ENCODE measurements at regions not wholly inside any gene's neighbourhood (a gene's known extent, or its start where the extent isn't known, plus 50 kb on each side); places are given as distances from the start of the nearest gene placed in this dataset.
"Not testable (repeated sequence)": the region's sequence is repeated elsewhere in the genome, so short reads cannot be mapped to it uniquely, and the experiment has no call there.

DNA sequence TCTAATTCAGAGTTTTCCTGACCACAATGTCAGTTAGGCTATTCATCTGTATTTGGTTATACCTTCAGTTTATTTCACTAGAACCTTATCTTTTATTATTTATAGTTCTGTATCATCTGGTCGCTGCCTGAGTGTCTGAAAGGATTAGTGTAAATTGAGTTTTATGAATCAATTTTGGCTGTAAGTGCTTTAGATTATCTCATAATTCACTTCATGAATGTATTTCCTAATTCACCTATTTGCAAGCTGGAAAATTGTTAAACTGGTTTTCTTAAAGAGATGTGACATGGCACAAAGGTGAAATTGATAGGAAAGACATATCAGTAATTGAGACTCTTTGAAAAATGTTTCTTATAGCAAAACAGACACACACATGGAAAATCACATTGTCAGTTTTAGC lies 242.4 kb upstream of the ACO1 start:
- Histone ChIP-seq H3K9me3 (replicated peaks) (peaks cover 5% of the 10 kb centered on the region), H3K27me3 (ENCODE audit: low read depth) (no peaks in the 10 kb centered on the region), H3K36me3 (no peaks in the 10 kb centered on the region), H3K4me1 (no peaks in the 10 kb centered on the region), H3K4me3 (no peak overlapping the region), H3K27ac (replicated peaks) (no peak overlapping the region)
- intact Hi-C loops (cut with micrococcal nuclease): no loop called here
- DNase-seq: no peak
- TF ChIP-seq, protein P1, sequence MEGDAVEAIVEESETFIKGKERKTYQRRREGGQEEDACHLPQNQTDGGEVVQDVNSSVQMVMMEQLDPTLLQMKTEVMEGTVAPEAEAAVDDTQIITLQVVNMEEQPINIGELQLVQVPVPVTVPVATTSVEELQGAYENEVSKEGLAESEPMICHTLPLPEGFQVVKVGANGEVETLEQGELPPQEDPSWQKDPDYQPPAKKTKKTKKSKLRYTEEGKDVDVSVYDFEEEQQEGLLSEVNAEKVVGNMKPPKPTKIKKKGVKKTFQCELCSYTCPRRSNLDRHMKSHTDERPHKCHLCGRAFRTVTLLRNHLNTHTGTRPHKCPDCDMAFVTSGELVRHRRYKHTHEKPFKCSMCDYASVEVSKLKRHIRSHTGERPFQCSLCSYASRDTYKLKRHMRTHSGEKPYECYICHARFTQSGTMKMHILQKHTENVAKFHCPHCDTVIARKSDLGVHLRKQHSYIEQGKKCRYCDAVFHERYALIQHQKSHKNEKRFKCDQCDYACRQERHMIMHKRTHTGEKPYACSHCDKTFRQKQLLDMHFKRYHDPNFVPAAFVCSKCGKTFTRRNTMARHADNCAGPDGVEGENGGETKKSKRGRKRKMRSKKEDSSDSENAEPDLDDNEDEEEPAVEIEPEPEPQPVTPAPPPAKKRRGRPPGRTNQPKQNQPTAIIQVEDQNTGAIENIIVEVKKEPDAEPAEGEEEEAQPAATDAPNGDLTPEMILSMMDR (IDR thresholded peaks at IDR 0.05; ENCODE audit: borderline replicate concordance): no peak

DNA sequence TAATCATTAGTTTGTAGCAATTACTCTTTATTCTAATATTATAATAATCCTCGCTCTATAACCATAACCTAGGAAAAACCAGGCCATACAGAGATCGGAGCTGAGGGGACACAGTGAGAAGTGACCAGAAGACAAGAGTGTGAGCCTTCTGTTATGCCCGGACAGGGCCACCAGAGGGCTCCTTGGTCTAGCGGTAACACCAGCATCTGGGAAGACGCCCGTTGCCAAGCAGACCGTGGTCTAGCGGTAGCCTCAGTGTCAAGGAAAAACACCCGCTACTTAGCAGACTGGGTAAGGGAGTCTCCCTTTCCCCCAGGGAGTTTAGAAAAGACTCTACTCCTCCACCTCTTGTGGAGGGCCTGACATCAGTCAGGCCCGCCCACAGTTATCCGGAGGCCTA lies 235.9 kb upstream of the ACO1 start:
- H3K36me3 ChIP-seq; H3K27ac ChIP-seq (replicated peaks); intact Hi-C loops (cut with micrococcal nuclease); H3K9me3 ChIP-seq (replicated peaks); H3K4me1 ChIP-seq; H3K4me3 ChIP-seq; H3K27me3 ChIP-seq (ENCODE audit: low read depth); DNase-seq: not testable (repeated sequence)

DNA sequence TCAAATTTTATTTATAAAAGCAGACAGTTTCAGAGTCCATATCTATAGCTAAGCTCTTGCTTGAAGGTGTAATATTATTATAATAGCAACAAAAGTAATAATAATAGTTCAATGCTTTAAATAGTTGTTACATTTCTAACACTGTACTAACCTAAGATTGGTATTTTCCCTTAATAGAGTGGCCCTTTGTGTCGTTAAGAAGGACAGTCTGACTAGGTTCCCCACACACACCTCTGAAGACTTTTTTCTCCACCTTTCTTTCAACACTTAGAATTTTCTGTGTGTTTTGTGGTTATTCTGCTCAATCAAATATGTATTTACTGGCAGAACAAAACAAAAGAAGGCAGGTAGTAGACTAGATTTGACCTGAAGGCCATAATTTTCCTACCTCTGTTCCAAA lies 223.2 kb upstream of the ACO1 start:
- intact Hi-C loops (cut with micrococcal nuclease): no loop called here
- Histone ChIP-seq H3K4me3 (no peak overlapping the region), H3K4me1 (no peaks in the 10 kb centered on the region), H3K27ac (replicated peaks) (no peak overlapping the region), H3K36me3 (no peaks in the 10 kb centered on the region), H3K27me3 (ENCODE audit: low read depth) (no peaks in the 10 kb centered on the region), H3K9me3 (replicated peaks) (no peaks in the 10 kb centered on the region)
- TF ChIP-seq, protein P1 (IDR thresholded peaks at IDR 0.05; ENCODE audit: borderline replicate concordance): no peak
- DNase-seq: no peak

DNA sequence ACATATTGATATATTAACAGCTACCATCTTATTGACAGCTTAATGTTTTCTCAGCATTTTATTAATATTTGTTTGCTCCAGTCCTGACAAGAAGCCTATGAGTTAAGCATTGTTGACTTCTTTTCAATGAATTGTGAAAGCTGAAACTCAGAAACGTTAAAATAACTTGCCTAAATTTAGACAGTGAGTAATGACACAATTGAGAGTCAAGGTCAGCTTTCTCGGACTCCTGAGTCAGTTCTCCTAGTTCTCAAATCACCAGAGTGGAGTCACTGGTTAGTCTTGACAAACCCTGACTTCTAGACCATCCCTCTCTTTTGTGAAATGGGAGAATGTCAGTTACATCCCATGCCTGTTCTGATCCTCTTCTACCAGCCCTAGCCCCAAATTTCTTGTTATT lies 222.7 kb upstream of the ACO1 start:
- H3K4me3 ChIP-seq: no peak overlapping the region
- H3K27ac ChIP-seq (replicated peaks): no peak overlapping the region
- DNase-seq: no peak
- TF ChIP-seq, protein P1 (IDR thresholded peaks at IDR 0.05; ENCODE audit: borderline replicate concordance): no peak
- no peaks in the 10 kb centered on the region for H3K9me3 ChIP-seq (replicated peaks)
- no peaks in the 10 kb centered on the region for H3K27me3 ChIP-seq (ENCODE audit: low read depth)
- H3K36me3 ChIP-seq: no peaks in the 10 kb centered on the region
- no peaks in the 10 kb centered on the region for H3K4me1 ChIP-seq
- intact Hi-C loops (cut with micrococcal nuclease): no loop called here

DNA sequence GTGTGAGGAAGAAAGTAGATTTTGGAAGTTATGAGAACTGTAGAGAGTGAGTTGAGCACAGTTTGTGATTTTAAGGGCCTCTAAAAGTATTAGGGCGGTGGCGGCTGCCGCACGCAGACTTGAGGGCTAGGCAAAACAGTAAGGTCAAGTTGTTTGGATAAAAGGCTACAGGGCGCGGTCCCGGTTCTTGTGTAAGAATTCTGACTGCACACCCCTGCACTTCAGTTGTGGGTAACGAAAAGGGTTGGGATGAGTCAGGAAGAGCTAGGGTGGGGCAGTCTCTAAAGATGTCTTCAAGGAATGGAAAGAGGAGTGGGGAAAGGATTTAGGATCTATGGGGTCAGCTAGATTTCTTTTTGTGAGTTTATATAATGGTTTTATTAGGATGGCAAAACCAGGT lies 218.1 kb upstream of the ACO1 start:
- DNase-seq; intact Hi-C loops (cut with micrococcal nuclease); H3K27me3 ChIP-seq (ENCODE audit: low read depth): not testable (repeated sequence)

DNA sequence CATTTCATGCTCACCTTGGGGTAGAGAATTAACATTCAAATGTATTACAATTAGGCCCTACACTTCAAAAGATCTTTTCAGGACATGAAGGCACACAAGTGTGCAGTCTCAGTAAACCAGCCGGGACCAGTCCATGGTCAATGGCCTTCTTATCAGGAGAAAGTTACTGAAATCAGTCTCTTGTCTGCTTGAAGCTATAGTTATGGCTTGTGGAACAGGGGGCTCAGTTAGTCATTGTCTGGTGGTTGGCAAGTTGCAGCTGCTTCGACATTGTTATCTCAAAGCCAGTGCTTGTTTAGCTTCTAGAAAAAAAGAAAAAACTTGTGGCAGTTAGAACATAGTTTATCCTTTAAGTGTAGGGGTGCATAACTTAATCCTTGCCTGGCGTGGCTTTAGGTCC lies 213.1 kb upstream of the ACO1 start:
- no peaks in the 10 kb centered on the region for H3K36me3 ChIP-seq
- H3K27ac ChIP-seq (replicated peaks): no peak overlapping the region
- intact Hi-C loops (cut with micrococcal nuclease): loop anchor here (10.0 kb wide), 1 partner anchor 63 kb away; no protein-coding TSS in a partner anchor
- DNase-seq: no peak
- H3K4me3 ChIP-seq: no peak overlapping the region
- H3K4me1 ChIP-seq: no peaks in the 10 kb centered on the region
- peaks cover 4% of the 10 kb centered on the region for H3K9me3 ChIP-seq (replicated peaks)
- H3K27me3 ChIP-seq (ENCODE audit: low read depth): no peaks in the 10 kb centered on the region
- TF ChIP-seq, protein P1 (IDR thresholded peaks at IDR 0.05; ENCODE audit: borderline replicate concordance): no peak

More for the DNA sequence above, 218.1 kb upstream of the ACO1 start:
- not testable (repeated sequence) for H3K27ac ChIP-seq (replicated peaks); H3K4me1 ChIP-seq; H3K4me3 ChIP-seq; H3K9me3 ChIP-seq (replicated peaks); H3K36me3 ChIP-seq

DNA sequence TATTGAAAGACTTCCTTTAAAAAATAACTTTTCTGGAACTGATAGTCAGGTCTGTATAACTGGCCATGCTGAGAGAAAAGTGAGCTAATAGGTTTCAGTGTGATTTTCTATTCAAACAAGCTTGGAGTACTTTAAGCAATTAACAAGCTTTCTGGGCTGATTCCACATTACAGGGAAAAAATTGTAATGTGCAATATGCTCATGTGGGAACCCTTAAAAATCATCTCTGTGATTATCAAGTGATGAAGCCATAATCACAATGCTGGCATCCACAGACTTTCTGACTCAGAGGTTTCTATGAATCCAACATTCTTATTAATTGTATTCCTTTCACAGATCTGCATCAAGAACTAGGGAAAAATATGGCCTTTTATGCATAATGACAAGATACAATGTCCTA lies 212.2 kb upstream of the ACO1 start:
- Histone ChIP-seq H3K4me1 (no peaks in the 10 kb centered on the region), H3K36me3 (no peaks in the 10 kb centered on the region), H3K4me3 (no peak overlapping the region), H3K27me3 (ENCODE audit: low read depth) (no peaks in the 10 kb centered on the region), H3K9me3 (replicated peaks) (peaks cover 4% of the 10 kb centered on the region), H3K27ac (replicated peaks) (no peak overlapping the region)
- DNase-seq: no peak
- TF ChIP-seq, protein P1 (IDR thresholded peaks at IDR 0.05; ENCODE audit: borderline replicate concordance): no peak
- intact Hi-C loops (cut with micrococcal nuclease): loop anchor here (10.0 kb wide), 1 partner anchor 63 kb away; no protein-coding TSS in a partner anchor

Data from left ventricle myocardium inferior (tissue), 1 donor.